HCEC 1CT (cell line): ENCODE measurements at regions not wholly inside any gene's neighbourhood (a gene's known extent, or its start where the extent isn't known, plus 50 kb on each side); places are given as distances from the start of the nearest gene placed in this dataset.
A peak's percentile ranks its signal among the peaks of the same experiment; 100 is the strongest.

Experiments used
- DNase-seq: peaks from one replicate; pipeline ENCODE4 v3.0.0-alpha.2; 2017

GRCh38 chr6:3522561-3523260, 65.9 kb upstream of the SLC22A23 start:
- peak; percentile 57 for DNase-seq

GRCh38 chr6:3520281-3521230, 63.7 kb upstream of the SLC22A23 start:
- DNase-seq, result no peak

GRCh38 chr6:3518356-3519190, 61.7 kb upstream of the SLC22A23 start:
- peak; percentile 72 for DNase-seq

- peak; percentile 92 for DNase-seq
Measured at GRCh38 chr6:3517350-3517749, 60.5 kb upstream of the SLC22A23 start.

- DNase-seq, result peak; percentile 26
Measured at GRCh38 chr6:3516092-3516491, 59.2 kb upstream of the SLC22A23 start.

GRCh38 chr6:3515669-3516068, 58.8 kb upstream of the SLC22A23 start:
- no peak for DNase-seq

- no peak for DNase-seq
Measured at GRCh38 chr6:3513416-3513815, 56.6 kb upstream of the SLC22A23 start.

- DNase-seq, result no peak
Measured at GRCh38 chr6:3512832-3513231, 56.0 kb upstream of the SLC22A23 start.

- DNase-seq, result no peak
Measured at GRCh38 chr6:3510617-3511016, 53.8 kb upstream of the SLC22A23 start.

GRCh38 chr6:3510178-3510577, 53.3 kb upstream of the SLC22A23 start:
- DNase-seq, result no peak

GRCh38 chr6:3509336-3509735, 52.5 kb upstream of the SLC22A23 start:
- DNase-seq, result no peak

GRCh38 chr6:3506751-3507383, 50.0 kb upstream of the SLC22A23 start:
- DNase-seq, result no peak
